Activated naive CD8-positive, alpha-beta T cell treated with anti-CD3 and anti-CD28 coated beads, Interleukin-2, amount 50 U/mL, for 24 hours (primary cell): ENCODE measurements at regions not wholly inside any gene's neighbourhood (a gene's known extent, or its start where the extent isn't known, plus 50 kb on each side); places are given as distances from the start of the nearest gene placed in this dataset.

Experiments used
- ATAC-seq: fragments of 150-1000 bp; cut with Tn5 transposase; one replicate; pipeline ENCODE4 v1.10.0; 2021
- DNase-seq: peaks from one replicate; pipeline ENCODE4 v3.0.0; 2021
- H3K27ac Mint-ChIP-seq: one replicate; pipeline ENCODE4 v1.8.0; 2021; ENCODE audit warnings: mild to moderate bottlenecking, mixed read lengths
- H3K27me3 Mint-ChIP-seq: one replicate; pipeline ENCODE4 v1.8.0; 2021; ENCODE audit warnings: mixed read lengths
- H3K36me3 Mint-ChIP-seq: one replicate; pipeline ENCODE4 v1.8.0; 2021; ENCODE audit warnings: low read depth, mixed read lengths
- H3K4me1 Mint-ChIP-seq: one replicate; pipeline ENCODE4 v1.8.0; 2021; ENCODE audit warnings: mixed read lengths
- H3K4me3 Mint-ChIP-seq: one replicate; pipeline ENCODE4 v1.8.0; 2021; ENCODE audit warnings: mild to moderate bottlenecking, moderate library complexity, mixed read lengths
- H3K9me3 Mint-ChIP-seq: one replicate; pipeline ENCODE4 v1.8.0; 2021; ENCODE audit warnings: mixed read lengths

GRCh38 chr15:77691607-77692006 lies 58.9 kb upstream of the LINGO1 start:
- H3K27me3 Mint-ChIP-seq: peaks cover 35% of the 10 kb centered on the region
- no peaks in the 10 kb centered on the region for H3K4me1 Mint-ChIP-seq
- H3K27ac Mint-ChIP-seq: no peak overlapping the region

DNA sequence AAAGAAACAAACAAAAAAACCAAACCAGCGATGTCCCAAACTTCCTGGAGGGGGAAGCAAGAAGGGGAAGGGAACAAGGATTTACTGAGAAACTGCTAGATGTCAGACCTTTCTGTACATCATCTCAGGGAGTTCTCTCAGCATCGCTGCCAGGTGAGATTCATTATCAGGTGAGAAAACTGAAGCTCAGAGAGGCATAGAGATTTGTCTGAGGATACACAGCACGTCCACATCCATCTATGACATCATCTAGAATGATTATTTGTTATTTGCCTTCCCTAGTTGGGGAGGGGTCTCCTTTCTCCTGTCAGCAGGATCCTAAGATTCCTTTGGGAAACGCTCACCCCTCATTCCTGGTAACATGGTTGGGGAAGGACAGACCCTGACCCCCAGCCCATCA lies 57.1 kb upstream of the LINGO1 start:
- Mint-ChIP-seq H3K27ac (no peak overlapping the region), H3K4me3 (no peak overlapping the region), H3K4me1 (no peaks in the 10 kb centered on the region), H3K9me3 (no peaks in the 10 kb centered on the region), H3K36me3 (no peaks in the 10 kb centered on the region), H3K27me3 (peaks cover 35% of the 10 kb centered on the region)
- DNase-seq: no peak
- no peak for ATAC-seq

More at GRCh38 chr15:77691607-77692006, 58.9 kb upstream of the LINGO1 start:
- ATAC-seq (no peak), DNase-seq (no peak)
- Mint-ChIP-seq H3K9me3 (no peaks in the 10 kb centered on the region), H3K36me3 (no peaks in the 10 kb centered on the region), H3K4me3 (no peak overlapping the region)

GRCh38 chr15:77688693-77689092 lies 56.0 kb upstream of the LINGO1 start:
- H3K9me3 Mint-ChIP-seq: no peaks in the 10 kb centered on the region
- ATAC-seq: no peak
- H3K36me3 Mint-ChIP-seq: no peaks in the 10 kb centered on the region
- H3K27me3 Mint-ChIP-seq: peaks cover 33% of the 10 kb centered on the region
- H3K27ac Mint-ChIP-seq: no peak overlapping the region
- H3K4me3 Mint-ChIP-seq: no peak overlapping the region
- no peak for DNase-seq
- no peaks in the 10 kb centered on the region for H3K4me1 Mint-ChIP-seq

- Mint-ChIP-seq H3K9me3 (no peaks in the 10 kb centered on the region), H3K4me3 (no peak overlapping the region), H3K4me1 (no peaks in the 10 kb centered on the region), H3K27me3 (peaks cover 28% of the 10 kb centered on the region), H3K27ac (no peak overlapping the region), H3K36me3 (no peaks in the 10 kb centered on the region)
- DNase-seq (no peak), ATAC-seq (no peak)
Observed at GRCh38 chr15:77688266-77688665, 55.6 kb upstream of the LINGO1 start.

GRCh38 chr15:77685082-77685815 lies 52.5 kb upstream of the LINGO1 start:
- no peak for DNase-seq
- ATAC-seq: no peak
- no peaks in the 10 kb centered on the region for H3K36me3 Mint-ChIP-seq
- no peaks in the 10 kb centered on the region for H3K4me1 Mint-ChIP-seq
- no peak overlapping the region for H3K27ac Mint-ChIP-seq
- no peak overlapping the region for H3K4me3 Mint-ChIP-seq
- H3K27me3 Mint-ChIP-seq: peaks cover 17% of the 10 kb centered on the region
- no peaks in the 10 kb centered on the region for H3K9me3 Mint-ChIP-seq

DNA sequence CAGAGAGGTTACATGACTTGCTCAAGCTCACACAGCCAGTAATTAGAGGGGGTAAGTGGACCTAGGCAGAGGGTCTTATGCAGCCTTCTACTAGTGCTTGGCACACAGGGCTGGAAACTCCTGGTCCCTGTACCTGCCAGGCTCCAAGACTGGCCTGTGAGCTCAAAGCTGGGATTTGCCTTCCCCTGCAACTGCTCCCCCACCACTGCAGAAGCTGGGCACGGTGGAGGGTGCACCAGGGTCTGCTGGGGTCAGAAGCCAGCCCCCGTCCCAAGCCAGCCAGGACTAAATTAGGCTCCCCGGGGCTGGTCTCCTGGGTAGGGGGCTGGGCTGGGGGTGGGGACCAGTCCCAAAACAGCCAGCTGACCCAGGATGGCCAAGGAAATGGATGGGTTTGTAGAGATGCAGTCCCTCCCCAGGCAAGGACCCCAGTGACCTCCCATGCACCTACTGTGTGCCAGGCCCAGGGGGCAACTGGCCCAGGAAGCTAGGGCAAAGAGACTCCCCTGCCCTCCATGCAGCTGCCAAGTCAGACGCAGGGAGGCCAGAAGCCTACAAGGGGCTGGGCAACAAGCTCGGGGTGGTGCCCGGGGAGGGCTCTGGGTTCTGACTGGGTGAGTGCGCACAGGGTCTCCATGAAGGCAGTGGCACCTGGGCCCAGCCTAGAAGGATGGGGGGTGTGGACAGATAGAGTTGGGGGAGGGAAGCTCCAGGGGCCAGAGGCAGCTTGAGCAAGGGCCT lies 51.8 kb upstream of the LINGO1 start:
- no peaks in the 10 kb centered on the region for H3K36me3 Mint-ChIP-seq
- no peak for ATAC-seq
- no peak overlapping the region for H3K27ac Mint-ChIP-seq
- no peak for DNase-seq
- H3K4me3 Mint-ChIP-seq: no peak overlapping the region
- H3K27me3 Mint-ChIP-seq: peaks cover 12% of the 10 kb centered on the region
- no peaks in the 10 kb centered on the region for H3K9me3 Mint-ChIP-seq
- no peaks in the 10 kb centered on the region for H3K4me1 Mint-ChIP-seq

DNA sequence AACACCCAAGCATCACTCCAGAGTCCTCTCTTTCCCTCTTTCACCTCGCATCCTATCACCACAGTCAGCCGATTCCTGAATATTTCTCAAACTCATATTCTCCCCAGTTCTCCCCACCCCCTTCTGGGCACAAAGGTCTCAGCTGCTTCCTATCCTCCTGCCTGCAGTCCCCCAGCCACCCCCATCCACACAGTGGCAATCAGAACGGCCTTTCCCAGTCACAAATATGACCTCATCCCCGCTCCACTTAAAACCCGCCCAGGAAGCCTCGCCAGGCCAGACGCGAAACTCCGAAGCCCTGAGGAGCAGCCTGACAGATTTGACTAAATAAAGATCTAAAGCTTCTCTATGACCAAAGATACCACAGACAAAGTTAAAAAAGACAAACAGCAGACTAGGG lies 49.9 kb upstream of the LINGO1 start:
- ATAC-seq: no peak
- Mint-ChIP-seq H3K9me3 (no peaks in the 10 kb centered on the region), H3K27ac (no peak overlapping the region), H3K36me3 (no peaks in the 10 kb centered on the region), H3K27me3 (peaks cover 13% of the 10 kb centered on the region), H3K4me3 (no peak overlapping the region), H3K4me1 (no peaks in the 10 kb centered on the region)
- no peak for DNase-seq
